KG1 (cell line): ENCODE measurements at regions not wholly inside any gene's neighbourhood (a gene's known extent, or its start where the extent isn't known, plus 50 kb on each side); places are given as distances from the start of the nearest gene placed in this dataset.
"Not testable (repeated sequence)": the region's sequence is repeated elsewhere in the genome, so short reads cannot be mapped to it uniquely, and the experiment has no call there.

ENCODE experiments used
- DNase-seq: peaks from one replicate; lab custom pipeline; 2025; lab: John Stamatoyannopoulos, UW

- no peak for DNase-seq
Observed at GRCh38 chr16:75927810-75928209, 201.5 kb upstream of the CPHXL start.

GRCh38 chr16:75928295-75928694 is 202.0 kb upstream of the CPHXL start:
- no peak for DNase-seq

GRCh38 chr16:75929046-75929445 is 202.8 kb upstream of the CPHXL start:
- DNase-seq: no peak

GRCh38 chr16:75931043-75931442 is 204.8 kb upstream of the CPHXL start:
- no peak for DNase-seq

GRCh38 chr16:75931970-75932369 is 205.7 kb upstream of the CPHXL start:
- DNase-seq: no peak

GRCh38 chr16:75938818-75939217 is 212.5 kb upstream of the CPHXL start:
- DNase-seq: no peak

- no peak for DNase-seq
Observed at GRCh38 chr16:75942351-75942750, 216.1 kb upstream of the CPHXL start.

GRCh38 chr16:75942936-75943335 is 216.6 kb upstream of the CPHXL start:
- DNase-seq: no peak

GRCh38 chr16:75943705-75944514 is 217.6 kb upstream of the CPHXL start:
- no peak for DNase-seq

GRCh38 chr16:75945916-75946457 is 219.7 kb upstream of the CPHXL start:
- no peak for DNase-seq

GRCh38 chr16:75947626-75948239 is 221.4 kb upstream of the CPHXL start:
- DNase-seq: no peak

- no peak for DNase-seq
Observed at GRCh38 chr16:75948441-75948840, 222.2 kb upstream of the CPHXL start.

GRCh38 chr16:75948886-75949285 is 222.6 kb upstream of the CPHXL start:
- no peak for DNase-seq

- no peak for DNase-seq
Observed at GRCh38 chr16:75952124-75952523, 225.8 kb upstream of the CPHXL start.

- DNase-seq: no peak
Observed at GRCh38 chr16:75957870-75958269, 231.6 kb upstream of the CPHXL start.

GRCh38 chr16:75965504-75966374 is 239.4 kb upstream of the CPHXL start:
- no peak for DNase-seq

GRCh38 chr16:75969120-75969519 is 242.8 kb upstream of the CPHXL start:
- DNase-seq: not testable (repeated sequence)

- no peak for DNase-seq
Observed at GRCh38 chr16:75971334-75971733, 245.0 kb upstream of the CPHXL start.

GRCh38 chr16:75983296-75983695 is 257.0 kb upstream of the CPHXL start:
- DNase-seq: no peak

GRCh38 chr16:75983741-75984381 is 257.6 kb upstream of the CPHXL start:
- no peak for DNase-seq

- DNase-seq: no peak
Observed at GRCh38 chr16:75987323-75987722, 261.0 kb upstream of the CPHXL start.

GRCh38 chr16:75996491-75996890 is 270.2 kb upstream of the CPHXL start:
- DNase-seq: no peak
